ENCODE measurements at regions not wholly inside any gene's neighbourhood (a gene's known extent, or its start where the extent isn't known, plus 50 kb on each side); places are given as distances from the start of the nearest gene placed in this dataset.

DNA sequence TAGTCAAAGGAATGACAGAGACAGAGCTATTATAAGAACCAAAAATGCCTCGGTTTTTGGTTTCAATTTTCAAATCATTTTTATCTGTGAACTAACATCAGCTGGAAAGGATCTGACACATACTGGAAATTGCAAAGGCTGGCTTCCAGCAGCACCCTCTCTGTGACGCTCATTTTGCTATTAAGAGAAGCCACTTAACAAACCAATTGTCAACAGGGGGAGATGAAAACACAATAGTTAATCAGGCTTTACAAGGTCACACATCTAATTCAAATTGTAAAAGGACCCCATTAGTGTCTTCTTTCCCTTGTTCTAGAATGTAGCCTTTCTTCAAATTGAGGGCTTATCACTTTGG, 160.5 kb downstream of the TFAP2B start:
- TF ChIP-seq, protein P1, sequence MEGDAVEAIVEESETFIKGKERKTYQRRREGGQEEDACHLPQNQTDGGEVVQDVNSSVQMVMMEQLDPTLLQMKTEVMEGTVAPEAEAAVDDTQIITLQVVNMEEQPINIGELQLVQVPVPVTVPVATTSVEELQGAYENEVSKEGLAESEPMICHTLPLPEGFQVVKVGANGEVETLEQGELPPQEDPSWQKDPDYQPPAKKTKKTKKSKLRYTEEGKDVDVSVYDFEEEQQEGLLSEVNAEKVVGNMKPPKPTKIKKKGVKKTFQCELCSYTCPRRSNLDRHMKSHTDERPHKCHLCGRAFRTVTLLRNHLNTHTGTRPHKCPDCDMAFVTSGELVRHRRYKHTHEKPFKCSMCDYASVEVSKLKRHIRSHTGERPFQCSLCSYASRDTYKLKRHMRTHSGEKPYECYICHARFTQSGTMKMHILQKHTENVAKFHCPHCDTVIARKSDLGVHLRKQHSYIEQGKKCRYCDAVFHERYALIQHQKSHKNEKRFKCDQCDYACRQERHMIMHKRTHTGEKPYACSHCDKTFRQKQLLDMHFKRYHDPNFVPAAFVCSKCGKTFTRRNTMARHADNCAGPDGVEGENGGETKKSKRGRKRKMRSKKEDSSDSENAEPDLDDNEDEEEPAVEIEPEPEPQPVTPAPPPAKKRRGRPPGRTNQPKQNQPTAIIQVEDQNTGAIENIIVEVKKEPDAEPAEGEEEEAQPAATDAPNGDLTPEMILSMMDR (IDR thresholded peaks at IDR 0.05): no peak
- no peak for TF ChIP-seq EZH2 (IDR thresholded peaks at IDR 0.05; ENCODE audit: borderline replicate concordance, insufficient read depth, low read depth, low read length, poor library complexity, severe bottlenecking)

Data from B cell (primary cell).